ENCODE measurements at regions not wholly inside any gene's neighbourhood (a gene's known extent, or its start where the extent isn't known, plus 50 kb on each side); places are given as distances from the start of the nearest gene placed in this dataset.
A peak's percentile ranks its signal among the peaks of the same experiment; 100 is the strongest.

GRCh38 chr4:184329659-184330400 lies 112.2 kb upstream of the ENPP6 start (continued):
- TF ChIP-seq SUZ12 (IDR thresholded peaks at IDR 0.05; ENCODE audit: unreplicated experiment) (no peak), TARDBP (IDR thresholded peaks at IDR 0.05; ENCODE audit: borderline replicate concordance) (0 out of 2 replicates have a peak, but pooled peaks have one; percentile 28), WRNIP1 (IDR thresholded peaks at IDR 0.05; ENCODE audit: borderline replicate concordance, low read depth, low read length) (no peak), POLR2AphosphoS5 (IDR thresholded peaks at IDR 0.05; ENCODE audit: low read length) (no peak; the same call in none of the 2 replicates), HCFC1 (IDR thresholded peaks at IDR 0.05; ENCODE audit: low read length) (0 out of 2 replicates have a peak, but pooled peaks have one; percentile 31), ZNF207 (IDR thresholded peaks at IDR 0.05; ENCODE audit: borderline replicate concordance) (no peak; the same call in 1 of the 2 replicates), IKZF2 (IDR thresholded peaks at IDR 0.05) (peak; percentile 98 to 99), DPF2 (IDR thresholded peaks at IDR 0.05) (peak; percentile 94), BACH1 (IDR thresholded peaks at IDR 0.05; ENCODE audit: borderline replicate concordance) (peak; percentile 96), MEF2A (IDR thresholded peaks at IDR 0.05; ENCODE audit: insufficient read depth, low read depth, low read length) (peak; percentile 57), HDAC2 (IDR thresholded peaks at IDR 0.05) (no peak), TCF3 (IDR thresholded peaks at IDR 0.05; ENCODE audit: borderline replicate concordance, insufficient read depth, low read depth, low read length) (peak; percentile 86), BMI1 (IDR thresholded peaks at IDR 0.05; ENCODE audit: borderline replicate concordance) (peak; percentile 77), SIX5 (IDR thresholded peaks at IDR 0.05; ENCODE audit: low read depth, low read length, severe bottlenecking) (no peak), BHLHE40 (IDR thresholded peaks at IDR 0.05; ENCODE audit: borderline replicate concordance in 1 of 2, low read depth in 2 of 2, low read length in 1 of 2) (peak; percentile 98 to 99), RFX5 (IDR thresholded peaks at IDR 0.05; ENCODE audit: low read depth, low read length) (no peak), NRF1 (conservative IDR thresholded peaks at IDR 0.05; ENCODE audit: low read depth, low read length) (no peak), ZBTB40 (IDR thresholded peaks at IDR 0.05; ENCODE audit: borderline replicate concordance) (no peak), MXI1 (IDR thresholded peaks at IDR 0.05; ENCODE audit: low read depth, low read length) (peak; percentile 86), CREB1 (IDR thresholded peaks at IDR 0.05; ENCODE audit: low read depth) (peak; percentile 65; the same call in 1 of the 2 replicates), RAD51 (IDR thresholded peaks at IDR 0.05) (peak; percentile 95)
- TF ChIP-seq, protein P1, sequence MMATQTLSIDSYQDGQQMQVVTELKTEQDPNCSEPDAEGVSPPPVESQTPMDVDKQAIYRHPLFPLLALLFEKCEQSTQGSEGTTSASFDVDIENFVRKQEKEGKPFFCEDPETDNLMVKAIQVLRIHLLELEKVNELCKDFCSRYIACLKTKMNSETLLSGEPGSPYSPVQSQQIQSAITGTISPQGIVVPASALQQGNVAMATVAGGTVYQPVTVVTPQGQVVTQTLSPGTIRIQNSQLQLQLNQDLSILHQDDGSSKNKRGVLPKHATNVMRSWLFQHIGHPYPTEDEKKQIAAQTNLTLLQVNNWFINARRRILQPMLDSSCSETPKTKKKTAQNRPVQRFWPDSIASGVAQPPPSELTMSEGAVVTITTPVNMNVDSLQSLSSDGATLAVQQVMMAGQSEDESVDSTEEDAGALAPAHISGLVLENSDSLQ (IDR thresholded peaks at IDR 0.05), result peak; percentile 68; the same call in 1 of the 2 replicates
- TF ChIP-seq, protein P2, sequence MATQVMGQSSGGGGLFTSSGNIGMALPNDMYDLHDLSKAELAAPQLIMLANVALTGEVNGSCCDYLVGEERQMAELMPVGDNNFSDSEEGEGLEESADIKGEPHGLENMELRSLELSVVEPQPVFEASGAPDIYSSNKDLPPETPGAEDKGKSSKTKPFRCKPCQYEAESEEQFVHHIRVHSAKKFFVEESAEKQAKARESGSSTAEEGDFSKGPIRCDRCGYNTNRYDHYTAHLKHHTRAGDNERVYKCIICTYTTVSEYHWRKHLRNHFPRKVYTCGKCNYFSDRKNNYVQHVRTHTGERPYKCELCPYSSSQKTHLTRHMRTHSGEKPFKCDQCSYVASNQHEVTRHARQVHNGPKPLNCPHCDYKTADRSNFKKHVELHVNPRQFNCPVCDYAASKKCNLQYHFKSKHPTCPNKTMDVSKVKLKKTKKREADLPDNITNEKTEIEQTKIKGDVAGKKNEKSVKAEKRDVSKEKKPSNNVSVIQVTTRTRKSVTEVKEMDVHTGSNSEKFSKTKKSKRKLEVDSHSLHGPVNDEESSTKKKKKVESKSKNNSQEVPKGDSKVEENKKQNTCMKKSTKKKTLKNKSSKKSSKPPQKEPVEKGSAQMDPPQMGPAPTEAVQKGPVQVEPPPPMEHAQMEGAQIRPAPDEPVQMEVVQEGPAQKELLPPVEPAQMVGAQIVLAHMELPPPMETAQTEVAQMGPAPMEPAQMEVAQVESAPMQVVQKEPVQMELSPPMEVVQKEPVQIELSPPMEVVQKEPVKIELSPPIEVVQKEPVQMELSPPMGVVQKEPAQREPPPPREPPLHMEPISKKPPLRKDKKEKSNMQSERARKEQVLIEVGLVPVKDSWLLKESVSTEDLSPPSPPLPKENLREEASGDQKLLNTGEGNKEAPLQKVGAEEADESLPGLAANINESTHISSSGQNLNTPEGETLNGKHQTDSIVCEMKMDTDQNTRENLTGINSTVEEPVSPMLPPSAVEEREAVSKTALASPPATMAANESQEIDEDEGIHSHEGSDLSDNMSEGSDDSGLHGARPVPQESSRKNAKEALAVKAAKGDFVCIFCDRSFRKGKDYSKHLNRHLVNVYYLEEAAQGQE (IDR thresholded peaks at IDR 0.05; ENCODE audit: low read depth, low read length), result no peak
